HG02763 (cell line): ENCODE measurements at regions not wholly inside any gene's neighbourhood (a gene's known extent, or its start where the extent isn't known, plus 50 kb on each side); places are given as distances from the start of the nearest gene placed in this dataset.
"Not testable (repeated sequence)": the region's sequence is repeated elsewhere in the genome, so short reads cannot be mapped to it uniquely, and the experiment has no call there.

Experiments
- ATAC-seq: cut with Tn5 transposase; IDR thresholded peaks from one replicate; pipeline ENCODE4 v1.9.1; 2021; ENCODE audit warnings: mild to moderate bottlenecking, moderate library complexity; ENCODE audit not compliant: unreplicated experiment

DNA sequence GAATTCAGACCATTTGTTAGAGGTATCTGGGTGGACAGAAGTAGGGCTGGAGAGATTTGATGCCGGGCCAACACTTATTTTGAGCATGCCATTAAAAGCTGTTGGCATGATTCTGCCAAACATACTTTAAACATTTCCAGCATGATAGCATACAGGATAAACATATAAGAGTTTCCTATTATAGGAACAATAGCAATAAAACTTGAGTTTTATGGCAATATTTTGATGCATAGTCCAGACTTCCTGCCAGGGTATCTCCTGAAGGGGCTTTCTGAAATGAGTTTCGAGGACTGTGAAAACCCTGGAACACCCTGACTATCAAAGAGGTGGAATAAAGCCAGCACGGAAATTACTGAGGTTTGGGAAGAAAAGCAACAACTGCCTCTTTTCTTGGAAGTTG, 1398.0 kb upstream of the NXPH2 start:
- no peak for ATAC-seq

GRCh38 chr2:140177086-140177485, 1396.9 kb upstream of the NXPH2 start:
- no peak for ATAC-seq

DNA sequence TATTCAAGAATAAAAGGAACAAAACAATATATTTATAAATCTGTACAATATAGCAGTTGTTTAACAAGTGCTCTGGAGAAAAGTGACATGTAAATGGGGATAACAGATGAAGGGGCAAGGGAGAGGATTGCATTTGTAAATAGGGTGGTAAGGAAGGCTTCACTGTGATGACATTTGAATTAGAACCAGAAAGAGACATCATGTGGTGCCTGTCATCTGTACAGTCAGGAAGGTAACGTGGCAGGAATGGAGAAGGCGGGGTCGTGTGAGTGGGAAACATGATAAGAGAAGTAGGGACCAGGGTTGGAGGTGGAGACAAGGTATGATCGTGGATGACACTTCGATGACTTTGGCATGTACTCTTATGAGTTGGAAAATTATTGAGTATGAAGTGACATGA, 1393.6 kb upstream of the NXPH2 start:
- no peak for ATAC-seq

DNA sequence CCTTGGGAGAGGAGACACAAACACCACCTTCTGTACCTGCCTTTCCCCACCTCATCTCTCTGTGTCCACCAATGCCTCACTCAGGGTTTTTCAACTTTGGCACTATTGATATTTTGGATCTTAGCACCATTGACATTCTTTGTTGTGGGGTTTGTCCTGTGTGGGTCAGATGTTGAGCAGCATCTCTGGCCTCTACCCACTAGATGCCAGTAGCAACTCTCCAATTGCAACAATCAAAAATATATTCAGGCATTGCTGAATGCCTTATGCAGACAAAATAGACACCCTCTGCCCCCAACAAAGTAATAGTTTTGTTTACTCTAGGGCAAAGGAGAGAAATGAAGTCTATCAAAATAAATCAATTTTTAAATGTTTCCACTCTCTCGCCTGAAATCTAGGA, 1384.3 kb upstream of the NXPH2 start:
- ATAC-seq = no peak

DNA sequence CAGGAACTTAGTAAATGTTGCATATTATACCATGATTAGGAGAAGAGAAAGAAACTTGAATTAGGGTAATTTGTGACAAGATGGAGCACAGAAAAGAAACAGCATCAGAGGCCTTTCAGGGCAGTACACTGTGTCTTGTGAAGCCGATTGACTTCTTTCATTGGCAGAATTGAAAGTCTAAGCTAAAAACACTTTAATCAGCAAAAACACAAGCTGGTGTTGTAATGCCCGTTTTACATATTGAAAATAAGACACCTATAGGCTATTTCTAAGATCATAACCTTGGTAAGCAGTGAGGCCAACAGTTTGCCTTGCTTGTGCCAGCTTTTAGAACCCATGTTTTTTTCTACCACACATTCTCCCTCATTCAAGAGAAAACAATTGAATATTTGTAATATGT, 1378.1 kb upstream of the NXPH2 start:
- ATAC-seq = no peak

DNA sequence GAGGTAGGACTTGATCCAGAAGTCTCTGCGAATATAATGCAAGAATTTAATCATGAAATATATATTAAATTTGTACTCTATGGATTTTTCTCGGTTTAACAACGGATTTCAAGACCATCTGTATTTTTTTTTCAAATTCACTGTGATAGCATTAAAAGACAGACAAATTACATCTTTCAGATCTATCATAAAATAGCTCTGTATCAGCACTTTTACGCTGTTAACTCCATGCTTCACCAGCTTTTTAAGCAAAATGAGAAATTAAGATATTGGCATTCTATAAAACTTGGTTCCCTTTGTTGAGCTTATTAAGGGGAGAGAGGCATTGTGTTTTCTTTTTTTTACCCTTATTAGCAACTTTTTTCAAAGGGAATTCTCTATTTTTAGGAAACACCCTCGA, 1377.6 kb upstream of the NXPH2 start:
- no peak for ATAC-seq

GRCh38 chr2:140154706-140155105, 1374.5 kb upstream of the NXPH2 start:
- no peak for ATAC-seq

GRCh38 chr2:140154271-140154670, 1374.1 kb upstream of the NXPH2 start:
- ATAC-seq = no peak

DNA sequence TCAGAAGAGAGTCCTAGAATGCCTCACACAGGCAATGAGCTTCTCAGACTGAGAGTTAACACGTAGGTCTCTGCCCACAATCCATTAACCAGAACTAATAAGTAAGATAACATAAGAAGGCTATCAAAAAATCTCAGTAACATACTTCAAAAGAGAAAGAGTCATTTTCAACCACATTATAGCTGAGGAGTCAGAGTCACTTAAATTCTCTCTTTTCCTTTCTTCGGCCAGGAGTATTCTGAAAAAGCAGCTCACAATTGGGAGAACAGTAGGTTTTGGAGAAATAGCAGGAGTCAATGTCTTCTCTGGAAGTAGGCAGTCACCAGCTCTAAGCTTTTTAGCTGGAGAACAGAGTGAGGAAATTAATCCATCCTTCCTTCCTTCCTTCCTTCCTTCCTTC, 1364.4 kb upstream of the NXPH2 start:
- no peak for ATAC-seq

- ATAC-seq = no peak
Observed at GRCh38 chr2:140138736-140139135, 1358.5 kb upstream of the NXPH2 start.

GRCh38 chr2:140136861-140137260, 1356.7 kb upstream of the NXPH2 start:
- ATAC-seq = no peak

DNA sequence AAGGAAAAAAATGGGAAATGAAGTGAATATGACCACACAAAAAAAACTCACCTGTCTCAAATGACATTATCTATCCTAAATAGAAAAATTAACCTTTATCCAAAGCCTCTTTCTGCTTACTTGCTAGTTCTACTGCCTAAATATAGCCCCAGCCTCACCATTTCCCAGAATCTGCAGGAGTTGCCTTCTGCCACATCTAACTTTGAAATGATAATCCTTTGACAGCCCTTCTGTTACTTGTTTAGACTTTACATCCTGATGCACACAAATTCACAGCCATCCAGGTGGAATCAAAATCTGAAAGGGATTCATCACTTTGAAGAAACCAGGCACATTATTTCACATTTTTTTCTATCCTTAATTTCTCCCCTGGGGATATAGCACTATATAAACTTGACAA, 1356.2 kb upstream of the NXPH2 start:
- ATAC-seq = no peak

DNA sequence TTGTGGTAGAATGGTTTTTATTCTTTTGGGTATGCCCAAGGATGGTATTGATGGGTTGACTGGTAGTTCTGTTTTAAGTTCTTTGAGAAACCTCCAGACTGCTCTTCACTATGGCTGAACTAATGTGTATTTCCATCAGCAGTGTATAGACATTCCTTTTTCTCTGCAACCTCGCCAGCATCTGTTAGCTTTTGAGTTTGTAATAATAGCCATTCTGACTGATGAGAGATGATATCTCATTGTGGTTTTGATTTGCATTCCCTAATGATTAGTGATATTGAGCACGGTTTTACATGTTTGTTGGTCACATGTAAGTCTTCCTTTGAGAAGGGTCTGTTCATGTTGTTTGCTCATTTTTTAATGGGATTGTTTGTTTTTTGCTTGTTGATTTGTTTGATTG, 1348.7 kb upstream of the NXPH2 start:
- ATAC-seq = no peak

- ATAC-seq = no peak
Observed at GRCh38 chr2:140122001-140122400, 1341.8 kb upstream of the NXPH2 start.

- ATAC-seq = no peak
Observed at GRCh38 chr2:140117386-140117785, 1337.2 kb upstream of the NXPH2 start.

- ATAC-seq = no peak
Observed at GRCh38 chr2:140108706-140109475, 1328.7 kb upstream of the NXPH2 start.

DNA sequence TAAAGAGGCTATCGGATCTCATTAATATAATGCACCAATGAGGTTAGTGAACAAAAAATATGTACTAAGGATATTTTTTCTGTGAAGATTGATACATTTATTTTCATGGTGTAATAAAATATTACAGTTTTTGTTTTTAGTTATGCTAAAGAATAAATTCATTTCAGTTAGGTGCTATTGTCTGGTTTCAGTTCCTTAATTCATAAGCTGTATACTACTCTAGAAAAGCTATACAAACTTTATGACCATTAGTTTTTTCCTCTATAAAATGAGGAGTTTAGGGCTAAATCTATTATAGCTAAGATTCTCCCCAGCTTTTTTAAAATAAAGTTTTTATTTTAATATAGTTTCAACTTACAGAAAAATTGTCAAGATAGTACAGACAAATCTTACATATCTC, 1311.7 kb upstream of the NXPH2 start:
- ATAC-seq = no peak

GRCh38 chr2:140086964-140087363, 1306.8 kb upstream of the NXPH2 start:
- ATAC-seq = no peak

GRCh38 chr2:140085674-140086073, 1305.5 kb upstream of the NXPH2 start:
- ATAC-seq = no peak

GRCh38 chr2:140079038-140079437, 1298.8 kb upstream of the NXPH2 start:
- no peak for ATAC-seq

GRCh38 chr2:140076164-140076563, 1296.0 kb upstream of the NXPH2 start:
- ATAC-seq = no peak

DNA sequence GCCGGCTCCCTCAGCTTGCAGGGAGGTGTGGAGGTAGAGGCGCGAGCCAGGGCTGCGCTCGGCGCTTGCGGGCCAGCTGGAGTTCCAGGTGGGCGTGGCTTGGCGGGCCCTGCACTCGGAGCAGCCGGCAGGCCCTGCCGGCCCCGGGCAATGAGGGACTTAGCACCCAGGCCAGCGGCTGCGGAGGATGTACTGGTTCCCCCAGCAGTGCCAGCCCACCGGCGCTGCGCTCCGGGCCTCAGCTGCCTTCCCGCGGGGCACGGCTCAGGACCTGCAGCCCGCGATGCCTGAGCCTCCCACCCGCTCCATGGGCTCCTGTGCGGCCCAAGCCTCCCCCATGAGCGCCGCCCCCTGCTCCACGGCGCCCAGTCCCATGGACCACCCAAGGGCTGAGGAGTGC, 1293.6 kb upstream of the NXPH2 start:
- not testable (repeated sequence) for ATAC-seq

GRCh38 chr2:140067661-140068060, 1287.5 kb upstream of the NXPH2 start:
- ATAC-seq = no peak
